Neural progenitor cell (in vitro differentiated cells): ENCODE measurements at regions not wholly inside any gene's neighbourhood (a gene's known extent, or its start where the extent isn't known, plus 50 kb on each side); places are given as distances from the start of the nearest gene placed in this dataset.
"Not testable (repeated sequence)": the region's sequence is repeated elsewhere in the genome, so short reads cannot be mapped to it uniquely, and the experiment has no call there.

ENCODE experiments used
- EZH2 ChIP-seq: fragments of 200-600 bp; sonication (generic); IDR thresholded peaks from 2 replicates; pipeline ENCODE4 v1.6.1; 2017; ENCODE audit warnings: antibody characterized with exemption, mild to moderate bottlenecking, moderate library complexity
- EZH2phosphoT487 ChIP-seq: fragments of 200-600 bp; sonication (generic); IDR thresholded peaks from 2 replicates; pipeline ENCODE4 v1.6.1; 2017; ENCODE audit warnings: antibody characterized with exemption
- TF ChIP-seq, protein P1 (sequence below): fragments of 200-600 bp; sonication (generic); IDR thresholded peaks from 2 replicates; pipeline ENCODE4 v1.5.1; 2017; ENCODE audit warnings: antibody characterized with exemption, mild to moderate bottlenecking

DNA sequence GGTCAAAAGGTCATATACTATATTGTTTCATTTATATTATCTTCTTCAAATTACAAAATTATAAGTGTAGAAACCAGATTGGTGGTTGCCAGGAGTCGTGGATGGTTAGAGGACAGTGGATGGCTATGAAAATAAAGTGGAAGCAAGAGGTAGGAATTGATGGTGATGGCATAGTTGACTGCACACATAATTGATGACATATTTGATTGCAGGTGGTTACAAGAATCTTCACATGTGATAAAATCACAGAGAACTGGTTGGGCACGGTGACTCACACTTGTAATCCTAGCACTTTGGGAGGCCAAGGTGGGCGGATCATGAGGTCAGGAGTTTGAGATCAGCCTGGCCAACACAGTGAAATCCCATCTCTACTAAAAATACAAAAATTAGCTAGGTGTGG lies 723.6 kb downstream of the RFPL4B start:
- TF ChIP-seq, protein P1, sequence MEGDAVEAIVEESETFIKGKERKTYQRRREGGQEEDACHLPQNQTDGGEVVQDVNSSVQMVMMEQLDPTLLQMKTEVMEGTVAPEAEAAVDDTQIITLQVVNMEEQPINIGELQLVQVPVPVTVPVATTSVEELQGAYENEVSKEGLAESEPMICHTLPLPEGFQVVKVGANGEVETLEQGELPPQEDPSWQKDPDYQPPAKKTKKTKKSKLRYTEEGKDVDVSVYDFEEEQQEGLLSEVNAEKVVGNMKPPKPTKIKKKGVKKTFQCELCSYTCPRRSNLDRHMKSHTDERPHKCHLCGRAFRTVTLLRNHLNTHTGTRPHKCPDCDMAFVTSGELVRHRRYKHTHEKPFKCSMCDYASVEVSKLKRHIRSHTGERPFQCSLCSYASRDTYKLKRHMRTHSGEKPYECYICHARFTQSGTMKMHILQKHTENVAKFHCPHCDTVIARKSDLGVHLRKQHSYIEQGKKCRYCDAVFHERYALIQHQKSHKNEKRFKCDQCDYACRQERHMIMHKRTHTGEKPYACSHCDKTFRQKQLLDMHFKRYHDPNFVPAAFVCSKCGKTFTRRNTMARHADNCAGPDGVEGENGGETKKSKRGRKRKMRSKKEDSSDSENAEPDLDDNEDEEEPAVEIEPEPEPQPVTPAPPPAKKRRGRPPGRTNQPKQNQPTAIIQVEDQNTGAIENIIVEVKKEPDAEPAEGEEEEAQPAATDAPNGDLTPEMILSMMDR, result not testable (repeated sequence)
- TF ChIP-seq EZH2, EZH2phosphoT487: not testable (repeated sequence)
